GM21737 (cell line): ENCODE measurements at regions not wholly inside any gene's neighbourhood (a gene's known extent, or its start where the extent isn't known, plus 50 kb on each side); places are given as distances from the start of the nearest gene placed in this dataset.
"Not testable (repeated sequence)": the region's sequence is repeated elsewhere in the genome, so short reads cannot be mapped to it uniquely, and the experiment has no call there.

Experiments
- ATAC-seq: cut with Tn5 transposase; IDR thresholded peaks from one replicate; pipeline ENCODE4 v1.9.1; 2021; ENCODE audit warnings: mild to moderate bottlenecking, moderate library complexity; ENCODE audit not compliant: unreplicated experiment

DNA sequence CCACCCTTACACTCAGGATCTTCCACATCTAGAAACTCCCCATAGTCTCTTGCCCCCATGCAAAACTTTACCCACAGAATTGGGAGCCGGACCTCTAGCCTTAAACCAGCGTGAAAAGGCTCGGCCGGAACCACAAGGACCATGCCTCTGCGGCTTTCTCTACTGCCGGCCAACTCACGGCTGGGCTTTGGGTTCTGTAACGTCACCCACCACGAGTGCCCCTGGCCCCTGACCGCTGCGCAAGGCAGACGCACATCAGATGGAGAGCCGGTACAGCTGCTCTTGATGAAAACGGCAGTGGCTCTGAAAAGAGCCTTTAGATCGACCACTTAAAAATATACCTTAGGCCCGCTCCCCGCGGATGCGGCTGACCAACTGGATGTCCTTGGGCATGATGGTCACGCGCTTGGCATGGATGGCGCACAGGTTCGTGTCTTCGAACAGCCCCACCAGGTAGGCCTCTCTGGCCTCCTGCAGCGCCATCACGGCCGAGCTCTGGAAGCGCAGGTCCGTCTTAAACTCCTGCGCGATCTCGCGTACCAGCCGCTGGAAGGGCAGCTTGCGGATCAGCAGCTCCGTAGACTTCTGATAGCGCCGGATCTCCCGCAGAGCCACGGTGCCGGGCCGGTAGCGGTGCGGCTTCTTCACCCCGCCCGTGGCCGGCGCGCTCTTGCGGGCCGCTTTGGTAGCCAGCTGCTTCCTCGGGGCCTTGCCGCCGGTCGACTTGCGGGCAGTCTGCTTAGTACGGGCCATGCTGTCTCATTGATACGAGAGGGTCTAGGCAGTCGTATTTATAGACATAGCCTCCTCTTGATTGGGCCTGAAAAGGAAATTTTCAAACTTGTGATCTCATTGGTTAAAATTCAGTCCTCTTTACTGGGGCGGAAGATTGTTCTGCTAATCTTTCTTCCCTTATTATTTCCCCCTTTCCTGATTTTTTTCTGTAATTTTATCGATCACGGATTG lies 66.3 kb downstream of the FAM72C start:
- ATAC-seq: not testable (repeated sequence)

DNA sequence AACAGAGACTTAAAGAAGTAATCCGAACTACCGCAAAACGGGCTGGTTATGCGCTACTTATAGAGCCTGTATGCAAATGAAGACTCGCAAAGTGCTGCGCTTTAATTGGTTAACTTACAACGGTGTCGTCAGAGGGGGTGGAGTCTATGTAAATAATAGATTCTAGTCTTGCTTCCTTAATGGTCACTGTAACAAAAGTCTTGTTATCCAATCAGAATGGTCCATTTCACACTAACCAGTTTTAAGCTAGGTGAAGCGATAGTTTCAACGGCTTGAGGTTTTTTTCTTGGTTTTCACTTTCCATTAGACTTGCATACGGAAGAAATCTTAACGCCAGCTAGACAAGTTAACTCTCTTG lies 67.2 kb downstream of the FAM72C start:
- not testable (repeated sequence) for ATAC-seq

DNA sequence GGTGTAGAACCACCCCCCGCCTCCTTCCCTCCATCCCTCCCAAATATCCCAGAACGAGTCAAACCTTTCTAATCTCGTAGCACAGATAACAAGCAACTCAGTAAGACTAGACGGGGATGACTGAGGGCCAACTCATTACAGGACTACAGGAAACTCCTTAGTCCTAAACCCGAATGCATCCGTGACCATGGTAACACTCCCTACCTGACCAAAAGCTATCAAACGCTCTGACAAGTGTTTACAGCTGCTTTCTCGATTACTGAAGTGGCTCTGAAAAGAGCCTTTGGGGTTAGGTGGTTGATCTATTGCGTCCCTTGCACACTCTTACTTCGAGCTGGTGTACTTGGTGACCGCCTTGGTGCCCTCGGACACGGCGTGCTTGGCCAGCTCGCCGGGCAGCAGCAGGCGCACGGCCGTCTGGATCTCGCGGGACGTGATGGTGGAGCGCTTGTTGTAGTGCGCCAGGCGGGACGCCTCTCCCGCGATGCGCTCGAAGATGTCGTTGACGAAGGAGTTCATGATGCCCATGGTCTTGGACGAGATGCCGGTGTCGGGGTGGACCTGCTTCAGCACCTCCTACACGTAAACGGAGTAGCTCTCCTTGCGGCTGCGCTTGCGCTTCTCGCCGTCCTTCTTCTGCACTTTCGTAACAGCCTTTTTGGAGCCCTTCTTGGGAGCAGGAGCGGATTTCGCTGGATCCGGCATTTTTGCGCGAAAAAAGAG lies 67.7 kb downstream of the FAM72C start:
- ATAC-seq: not testable (repeated sequence)

- ATAC-seq: not testable (repeated sequence)
These were observed 75.4 kb downstream of the FAM72C start for GRCh38 chr1:143896377-143896776.

GRCh38 chr1:143884932-143885574 lies 86.7 kb downstream of the FAM72C start:
- ATAC-seq: peak; percentile 92

GRCh38 chr1:143884532-143884931 lies 87.3 kb downstream of the FAM72C start:
- ATAC-seq: peak; percentile 73

DNA sequence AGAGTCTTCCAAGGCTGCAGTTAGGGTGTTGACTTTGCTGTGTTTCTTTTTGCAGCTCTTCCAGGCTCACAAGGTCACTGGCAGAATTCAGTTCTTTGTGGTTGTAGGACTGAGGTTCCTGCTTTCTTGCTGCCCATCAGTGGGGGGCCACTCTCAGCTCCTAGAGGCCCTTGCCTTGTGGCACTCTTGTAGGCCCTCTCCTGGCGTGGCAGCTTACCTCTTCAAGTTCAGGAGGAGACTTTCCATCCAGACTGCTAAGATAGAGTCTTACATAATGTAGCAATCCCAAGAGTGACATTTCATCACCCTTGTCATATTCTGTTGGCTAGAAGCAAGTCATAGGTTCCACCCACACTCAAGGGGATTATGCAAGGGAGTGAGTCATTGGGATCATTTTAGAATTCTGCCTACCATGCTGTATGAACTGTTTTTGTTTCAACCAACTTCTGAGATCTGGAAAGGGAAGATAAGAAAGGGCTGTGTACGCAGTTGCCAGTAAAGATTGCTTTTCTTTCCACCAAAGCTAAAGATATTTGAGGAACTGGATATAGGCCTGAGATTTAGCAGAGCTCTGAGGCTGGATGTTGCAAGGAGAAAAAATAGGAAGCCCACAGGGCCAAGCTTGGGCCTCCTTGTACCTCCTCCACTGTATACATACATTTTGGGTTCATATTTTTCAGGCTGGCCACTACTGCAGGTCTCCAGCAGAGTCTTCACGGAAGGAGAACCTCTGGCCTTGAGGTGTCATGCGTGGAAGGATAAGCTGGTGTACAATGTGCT lies 91.8 kb downstream of the FAM72C start:
- not testable (repeated sequence) for ATAC-seq

- ATAC-seq: not testable (repeated sequence)
These were observed 95.8 kb downstream of the FAM72C start for GRCh38 chr1:143875947-143876346.

GRCh38 chr1:143874625-143875024 lies 97.2 kb downstream of the FAM72C start:
- not testable (repeated sequence) for ATAC-seq

- not testable (repeated sequence) for ATAC-seq
These were observed 98.1 kb downstream of the FAM72C start for GRCh38 chr1:143873650-143874049.

DNA sequence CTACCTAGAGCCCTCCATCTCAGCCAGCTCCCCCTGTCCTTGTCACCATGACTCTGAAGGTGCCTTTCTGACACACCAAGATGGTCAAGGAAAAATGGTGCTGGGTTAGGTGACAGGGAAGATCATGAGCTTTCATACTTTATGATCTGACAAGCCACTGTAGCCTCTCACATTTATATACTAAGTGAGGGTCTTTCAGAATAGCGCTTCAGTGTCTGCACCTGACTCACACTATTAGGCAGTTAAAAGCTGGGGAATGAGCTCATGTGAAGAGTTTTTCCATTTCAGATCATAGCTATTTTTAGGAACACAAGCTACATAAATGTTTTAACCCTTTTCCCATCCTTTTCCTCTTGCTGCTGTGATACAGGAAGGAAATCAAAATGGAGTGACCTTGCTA lies 101.4 kb downstream of the FAM72C start:
- ATAC-seq: not testable (repeated sequence)

DNA sequence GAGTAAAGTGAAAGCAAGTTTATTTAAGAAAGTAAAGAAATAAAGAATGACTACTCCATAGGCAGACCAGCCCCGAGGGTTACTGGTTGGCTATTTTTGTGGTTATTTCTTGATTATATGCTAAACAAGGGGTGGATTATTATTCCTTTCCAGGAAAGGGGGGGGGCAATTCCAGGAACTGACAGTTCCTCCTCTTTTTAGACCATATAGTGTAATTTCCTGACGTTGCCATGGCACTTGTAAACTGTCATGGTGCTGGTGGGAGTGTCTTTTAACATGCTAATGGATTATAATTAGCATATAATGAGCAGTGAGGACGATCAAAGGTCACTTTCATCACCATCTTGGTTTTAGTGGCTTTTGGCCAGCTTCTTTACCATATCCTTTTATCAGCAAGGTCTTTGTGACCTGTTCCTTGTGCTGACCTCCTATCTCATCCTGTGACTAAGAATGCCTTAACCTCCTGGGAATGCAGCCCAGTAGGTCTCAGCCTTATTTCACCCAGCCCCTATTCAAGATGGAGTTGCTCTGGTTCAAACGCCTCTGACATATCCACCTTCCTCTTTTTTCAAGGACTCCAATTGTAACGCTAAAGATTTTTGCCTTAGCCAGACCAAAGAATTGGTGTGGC lies 104.1 kb downstream of the FAM72C start:
- not testable (repeated sequence) for ATAC-seq

- not testable (repeated sequence) for ATAC-seq
These were observed 107.8 kb downstream of the FAM72C start for GRCh38 chr1:143863901-143864520.

- ATAC-seq: not testable (repeated sequence)
These were observed 109.1 kb downstream of the FAM72C start for GRCh38 chr1:143862722-143863121.

DNA sequence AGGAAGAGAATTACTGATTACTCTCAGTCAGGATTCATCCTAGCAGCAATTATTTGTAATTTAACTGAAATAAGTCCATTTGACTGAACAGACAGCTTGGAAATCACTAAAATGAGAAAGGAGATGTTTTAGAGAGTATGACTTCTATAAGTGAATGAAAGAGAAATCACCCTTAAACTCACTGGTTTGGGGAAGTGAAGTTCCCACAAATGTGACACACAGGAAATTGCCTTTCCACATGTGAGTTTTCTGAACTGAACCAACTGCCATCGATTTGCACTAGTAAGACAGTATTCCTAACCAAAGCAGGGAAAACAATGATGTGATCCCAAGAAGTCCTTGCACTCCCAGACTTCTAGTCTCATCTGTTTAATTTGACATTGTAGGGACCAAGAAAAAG lies 110.5 kb downstream of the FAM72C start:
- ATAC-seq: not testable (repeated sequence)

- not testable (repeated sequence) for ATAC-seq
These were observed 115.9 kb downstream of the FAM72C start for GRCh38 chr1:143855867-143856266.

GRCh38 chr1:143854069-143854468 lies 117.7 kb downstream of the FAM72C start:
- ATAC-seq: not testable (repeated sequence)

DNA sequence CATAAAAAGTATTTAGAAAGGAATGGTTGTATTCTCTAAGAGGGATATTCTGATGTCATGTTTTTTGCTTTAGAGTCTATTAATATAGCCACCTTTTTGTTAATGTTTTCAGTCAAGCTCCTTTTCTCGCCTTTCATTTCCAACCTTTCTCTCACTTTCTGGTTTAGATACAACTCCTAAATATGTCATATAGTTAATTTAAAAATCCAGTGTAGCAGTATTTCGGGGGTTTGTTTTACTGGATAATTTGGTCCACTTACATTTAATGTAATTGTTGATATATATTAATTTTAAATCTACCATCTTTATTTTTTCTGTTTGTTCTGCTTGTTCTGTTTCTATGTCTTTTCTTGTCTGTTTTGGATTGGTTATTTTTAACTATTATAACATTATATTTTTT lies 121.1 kb downstream of the FAM72C start:
- not testable (repeated sequence) for ATAC-seq

- not testable (repeated sequence) for ATAC-seq
These were observed 122.9 kb downstream of the FAM72C start for GRCh38 chr1:143848859-143849258.
